Retina (tissue), 1 donor: ENCODE measurements at regions not wholly inside any gene's neighbourhood (a gene's known extent, or its start where the extent isn't known, plus 50 kb on each side); places are given as distances from the start of the nearest gene placed in this dataset.

Source experiments
- DNase-seq: peaks from one replicate; pipeline ENCODE4 v3.0.0-alpha.2; 2016

- no peak for DNase-seq
These were observed 270.9 kb downstream of the TLE3 start for GRCh38 chr15:69826819-69827175.

- DNase-seq: no peak
These were observed 270.0 kb downstream of the TLE3 start for GRCh38 chr15:69827751-69828150.

- DNase-seq: no peak
These were observed 269.4 kb downstream of the TLE3 start for GRCh38 chr15:69828181-69828828.

GRCh38 chr15:69829974-69830373 is 267.7 kb downstream of the TLE3 start:
- DNase-seq: no peak

- DNase-seq: no peak
These were observed 267.3 kb downstream of the TLE3 start for GRCh38 chr15:69830430-69830829.

GRCh38 chr15:69830876-69831275 is 266.8 kb downstream of the TLE3 start:
- DNase-seq: no peak

GRCh38 chr15:69834267-69834666 is 263.4 kb downstream of the TLE3 start:
- no peak for DNase-seq

GRCh38 chr15:69834761-69835160 is 263.0 kb downstream of the TLE3 start:
- DNase-seq: no peak

- no peak for DNase-seq
These were observed 261.7 kb downstream of the TLE3 start for GRCh38 chr15:69836048-69836447.

GRCh38 chr15:69836526-69837230 is 261.0 kb downstream of the TLE3 start:
- no peak for DNase-seq

GRCh38 chr15:69838338-69838737 is 259.4 kb downstream of the TLE3 start:
- no peak for DNase-seq

GRCh38 chr15:69838994-69839393 is 258.7 kb downstream of the TLE3 start:
- DNase-seq: no peak

GRCh38 chr15:69841113-69841828 is 256.4 kb downstream of the TLE3 start:
- DNase-seq: no peak

- no peak for DNase-seq
These were observed 254.9 kb downstream of the TLE3 start for GRCh38 chr15:69842851-69843250.

GRCh38 chr15:69843276-69843899 is 254.3 kb downstream of the TLE3 start:
- DNase-seq: peak; percentile 74

- peak; percentile 73 for DNase-seq
These were observed 253.8 kb downstream of the TLE3 start for GRCh38 chr15:69843900-69844304.

- no peak for DNase-seq
These were observed 252.6 kb downstream of the TLE3 start for GRCh38 chr15:69845159-69845558.

GRCh38 chr15:69847625-69848024 is 250.1 kb downstream of the TLE3 start:
- no peak for DNase-seq

GRCh38 chr15:69848096-69848495 is 249.6 kb downstream of the TLE3 start:
- DNase-seq: no peak

GRCh38 chr15:69848551-69849231 is 249.0 kb downstream of the TLE3 start:
- DNase-seq: no peak

- DNase-seq: no peak
These were observed 248.5 kb downstream of the TLE3 start for GRCh38 chr15:69849232-69849610.

GRCh38 chr15:69852482-69852881 is 245.2 kb downstream of the TLE3 start:
- DNase-seq: no peak

- DNase-seq: no peak
These were observed 244.8 kb downstream of the TLE3 start for GRCh38 chr15:69852916-69853315.
